Activated CD8-positive, alpha-beta T cell treated with anti-CD3 and anti-CD28 coated beads, Interleukin-2, amount 10 ng/mL, durations not matched to agents 7 days and 5 days (primary cell): ENCODE measurements at regions not wholly inside any gene's neighbourhood (a gene's known extent, or its start where the extent isn't known, plus 50 kb on each side); places are given as distances from the start of the nearest gene placed in this dataset.
"Not testable (repeated sequence)": the region's sequence is repeated elsewhere in the genome, so short reads cannot be mapped to it uniquely, and the experiment has no call there.

Experiments
- ATAC-seq: fragments of 150-1000 bp; cut with Tn5 transposase; one replicate; pipeline ENCODE4 v1.10.0; 2021; ENCODE audit warnings: moderate library complexity
- CTCF ChIA-PET: fragments of 350-600 bp; sonication (Branson Sonifier 250); formaldehyde crosslinking; loops from one replicate; lab custom pipeline; 2021; ENCODE audit warnings: antibody characterized with exemption; lab: Charles Lee
- POLR2A ChIA-PET: fragments of 350-600 bp; sonication (Branson Sonifier 250); formaldehyde crosslinking; loops from one replicate; lab custom pipeline; 2021; ENCODE audit warnings: antibody characterized with exemption; lab: Charles Lee
- DNase-seq: peaks from one replicate; pipeline ENCODE4 v3.0.0-alpha.2; 2020
- H3K27ac Mint-ChIP-seq: one replicate; pipeline ENCODE4 v1.8.0; 2021; ENCODE audit warnings: mild to moderate bottlenecking, mixed read lengths
- H3K27me3 Mint-ChIP-seq: one replicate; pipeline ENCODE4 v1.8.0; 2021; ENCODE audit warnings: low read depth, mixed read lengths
- H3K36me3 Mint-ChIP-seq: one replicate; pipeline ENCODE4 v1.8.0; 2021; ENCODE audit warnings: low read depth, mixed read lengths
- H3K4me1 Mint-ChIP-seq: one replicate; pipeline ENCODE4 v1.8.0; 2021; ENCODE audit warnings: low read depth, mixed read lengths
- H3K4me3 Mint-ChIP-seq: one replicate; pipeline ENCODE4 v1.8.0; 2021; ENCODE audit warnings: mild to moderate bottlenecking, mixed read lengths
- H3K9me3 Mint-ChIP-seq: one replicate; pipeline ENCODE4 v1.8.0; 2022; ENCODE audit warnings: mixed read lengths; ENCODE audit not compliant: insufficient read depth

GRCh38 chr20:48329676-48330664 lies 497.8 kb downstream of the PREX1 start:
- no peak overlapping the region for H3K4me3 Mint-ChIP-seq
- H3K27ac Mint-ChIP-seq = no peak overlapping the region
- no peaks in the 10 kb centered on the region for H3K4me1 Mint-ChIP-seq
- no peaks in the 10 kb centered on the region for H3K36me3 Mint-ChIP-seq
- H3K27me3 Mint-ChIP-seq = peaks cover 7% of the 10 kb centered on the region
- DNase-seq (no peak), ATAC-seq (no peak)
- POLR2A ChIA-PET = no interaction called here
- no peaks in the 10 kb centered on the region for H3K9me3 Mint-ChIP-seq
- CTCF ChIA-PET = no interaction called here

- CTCF ChIA-PET = no interaction called here
Observed at GRCh38 chr20:48329031-48329615, 498.7 kb downstream of the PREX1 start.

GRCh38 chr20:48327848-48328247 lies 500.0 kb downstream of the PREX1 start:
- POLR2A ChIA-PET, CTCF ChIA-PET, H3K4me3 Mint-ChIP-seq, H3K9me3 Mint-ChIP-seq, DNase-seq, H3K36me3 Mint-ChIP-seq, H3K4me1 Mint-ChIP-seq, ATAC-seq, H3K27ac Mint-ChIP-seq, H3K27me3 Mint-ChIP-seq: not testable (repeated sequence)

More at GRCh38 chr20:48329031-48329615, 498.7 kb downstream of the PREX1 start:
- POLR2A ChIA-PET = no interaction called here
- Mint-ChIP-seq H3K36me3 (no peaks in the 10 kb centered on the region), H3K27me3 (peaks cover 7% of the 10 kb centered on the region), H3K4me1 (no peaks in the 10 kb centered on the region), H3K27ac (no peak overlapping the region), H3K4me3 (no peak overlapping the region), H3K9me3 (no peaks in the 10 kb centered on the region)
- ATAC-seq (no peak), DNase-seq (no peak)

GRCh38 chr20:48326868-48327267 lies 500.9 kb downstream of the PREX1 start:
- H3K9me3 Mint-ChIP-seq = no peaks in the 10 kb centered on the region
- ATAC-seq = no peak

GRCh38 chr20:48326434-48326691 lies 501.4 kb downstream of the PREX1 start:
- Mint-ChIP-seq H3K27ac (no peak overlapping the region), H3K27me3 (peaks cover 2% of the 10 kb centered on the region), H3K4me1 (no peaks in the 10 kb centered on the region), H3K4me3 (no peak overlapping the region), H3K36me3 (no peaks in the 10 kb centered on the region), H3K9me3 (no peaks in the 10 kb centered on the region)
- ATAC-seq (no peak), DNase-seq (no peak)
- ChIA-PET CTCF (no interaction called here), POLR2A (no interaction called here)

More at GRCh38 chr20:48326868-48327267, 500.9 kb downstream of the PREX1 start:
- Mint-ChIP-seq H3K4me3 (no peak overlapping the region), H3K4me1 (no peaks in the 10 kb centered on the region), H3K27ac (no peak overlapping the region), H3K27me3 (peaks cover 5% of the 10 kb centered on the region), H3K36me3 (no peaks in the 10 kb centered on the region)
- ChIA-PET POLR2A (no interaction called here), CTCF (no interaction called here)
- no peak for DNase-seq

- H3K27ac Mint-ChIP-seq = no peak overlapping the region
- ChIA-PET POLR2A (no interaction called here), CTCF (no interaction called here)
- no peaks in the 10 kb centered on the region for H3K36me3 Mint-ChIP-seq
- DNase-seq = no peak
- ATAC-seq = no peak
- no peaks in the 10 kb centered on the region for H3K4me1 Mint-ChIP-seq
- H3K4me3 Mint-ChIP-seq = no peak overlapping the region
- peaks cover 2% of the 10 kb centered on the region for H3K27me3 Mint-ChIP-seq
- H3K9me3 Mint-ChIP-seq = no peaks in the 10 kb centered on the region
Observed at GRCh38 chr20:48325656-48326433, 502.0 kb downstream of the PREX1 start.

- CTCF ChIA-PET = no interaction called here
- H3K36me3 Mint-ChIP-seq = no peaks in the 10 kb centered on the region
- no peaks in the 10 kb centered on the region for H3K9me3 Mint-ChIP-seq
- no peak for DNase-seq
- H3K27ac Mint-ChIP-seq = no peak overlapping the region
- H3K27me3 Mint-ChIP-seq = peaks cover 2% of the 10 kb centered on the region
- no peak overlapping the region for H3K4me3 Mint-ChIP-seq
- no peaks in the 10 kb centered on the region for H3K4me1 Mint-ChIP-seq
- POLR2A ChIA-PET = no interaction called here
- no peak for ATAC-seq
Observed at GRCh38 chr20:48324744-48325143, 503.1 kb downstream of the PREX1 start.

GRCh38 chr20:48321271-48321670 lies 506.5 kb downstream of the PREX1 start:
- ChIA-PET POLR2A (no interaction called here), CTCF (no interaction called here)
- H3K36me3 Mint-ChIP-seq = no peaks in the 10 kb centered on the region
- H3K27ac Mint-ChIP-seq = no peak overlapping the region
- no peak for ATAC-seq
- no peaks in the 10 kb centered on the region for H3K4me1 Mint-ChIP-seq
- peaks cover 2% of the 10 kb centered on the region for H3K27me3 Mint-ChIP-seq
- no peak overlapping the region for H3K4me3 Mint-ChIP-seq
- no peak for DNase-seq
- no peaks in the 10 kb centered on the region for H3K9me3 Mint-ChIP-seq

- H3K27me3 Mint-ChIP-seq = peaks cover 2% of the 10 kb centered on the region
- no peaks in the 10 kb centered on the region for H3K4me1 Mint-ChIP-seq
- no peak overlapping the region for H3K4me3 Mint-ChIP-seq
- no peak overlapping the region for H3K27ac Mint-ChIP-seq
- ChIA-PET CTCF (no interaction called here), POLR2A (no interaction called here)
- H3K9me3 Mint-ChIP-seq = no peaks in the 10 kb centered on the region
- DNase-seq (no peak), ATAC-seq (no peak)
- no peaks in the 10 kb centered on the region for H3K36me3 Mint-ChIP-seq
Observed at GRCh38 chr20:48319943-48320584, 507.7 kb downstream of the PREX1 start.

- ChIA-PET POLR2A (no interaction called here), CTCF (no interaction called here)
- Mint-ChIP-seq H3K27me3 (peaks cover 4% of the 10 kb centered on the region), H3K9me3 (no peaks in the 10 kb centered on the region), H3K4me3 (no peak overlapping the region), H3K4me1 (no peaks in the 10 kb centered on the region), H3K36me3 (no peaks in the 10 kb centered on the region), H3K27ac (no peak overlapping the region)
- no peak for ATAC-seq
- DNase-seq = no peak
Observed at GRCh38 chr20:48317578-48317977, 510.2 kb downstream of the PREX1 start.

- POLR2A ChIA-PET = no interaction called here
- CTCF ChIA-PET = no interaction called here
- no peak overlapping the region for H3K4me3 Mint-ChIP-seq
Observed at GRCh38 chr20:48314925-48315592, 512.7 kb downstream of the PREX1 start.

More at GRCh38 chr20:48314925-48315592, 512.7 kb downstream of the PREX1 start:
- Mint-ChIP-seq H3K36me3 (no peaks in the 10 kb centered on the region), H3K27ac (no peak overlapping the region), H3K9me3 (no peaks in the 10 kb centered on the region), H3K27me3 (peaks cover 2% of the 10 kb centered on the region), H3K4me1 (no peaks in the 10 kb centered on the region)
- DNase-seq (no peak), ATAC-seq (no peak)
